ENCODE measurements at regions not wholly inside any gene's neighbourhood (a gene's known extent, or its start where the extent isn't known, plus 50 kb on each side); places are given as distances from the start of the nearest gene placed in this dataset.

- CTCF ChIA-PET = no interaction called here
- POLR2A ChIA-PET = no interaction called here
- no peaks in the 10 kb centered on the region for H3K4me1 Mint-ChIP-seq
- DNase-seq = no peak
- Histone ChIP-seq H2AFZ (ENCODE audit: insufficient read depth, low read depth, low read length, poor library complexity, severe bottlenecking) (no peak overlapping the region), H3K4me3 (ENCODE audit: control extremely low read depth in 1 of 5, extremely low read depth in 1 of 5, insufficient read depth in 1 of 5, low read depth in 2 of 5, low read length in 4 of 5) (no peak overlapping the region), H3K4me2 (replicated peaks; ENCODE audit: low read depth, low read length, poor library complexity, severe bottlenecking) (no peak overlapping the region), H3K27me3 (replicated peaks in 1 of 4; ENCODE audit: control extremely low read depth in 1 of 4, control insufficient read depth in 3 of 4, insufficient read depth in 4 of 4, low read length in 3 of 4) (no peaks in the 10 kb centered on the region), H3K79me2 (ENCODE audit: control insufficient read depth, insufficient read depth, low read length) (no peaks in the 10 kb centered on the region), H3K4me1 (ENCODE audit: control insufficient read depth in 2 of 2, insufficient read depth in 2 of 2, low read length in 2 of 2) (no peaks in the 10 kb centered on the region), H3K36me3 (replicated peaks in 1 of 2; ENCODE audit: control extremely low read depth in 1 of 2, control insufficient read depth in 1 of 2, extremely low read depth in 1 of 2, insufficient read depth in 2 of 2, low read length in 1 of 2) (no peaks in the 10 kb centered on the region), H3K27ac (ENCODE audit: low read length in 2 of 2) (no peak overlapping the region), H3K9ac (ENCODE audit: low read length) (no peak overlapping the region), H3K9me3 (ENCODE audit: control extremely low read depth in 1 of 3, control insufficient read depth in 2 of 3, insufficient read depth in 1 of 3, low read length in 2 of 3) (peaks cover 3 to 7% (median 7%) of the 10 kb centered on the region in 3 donors), H4K20me1 (ENCODE audit: control insufficient read depth, insufficient read depth, low read length, poor library complexity, severe bottlenecking) (no peaks in the 10 kb centered on the region)
- ATAC-seq (ENCODE audit: low read depth) = no peak
- no peak overlapping the region for H3K27ac Mint-ChIP-seq
- TF ChIP-seq EZH2 (IDR thresholded peaks at IDR 0.05; ENCODE audit: borderline replicate concordance, insufficient read depth, low read depth, low read length, poor library complexity, severe bottlenecking) = no peak
- TF ChIP-seq CTCF (IDR thresholded peaks at IDR 0.05) = no peak
- WGBS (ENCODE audit: insufficient coverage) = no CpG with 5 or more reads among the region's 1 CpG
- peaks cover 12% of the 10 kb centered on the region for H3K9me3 Mint-ChIP-seq (ENCODE audit: insufficient read depth)
- intact Hi-C loops (cut with micrococcal nuclease) = no loop called here
- H3K27me3 Mint-ChIP-seq = peaks cover 10% of the 10 kb centered on the region
- H3K4me3 Mint-ChIP-seq = no peak overlapping the region
These were observed 551.2 kb upstream of the KLF4 start for GRCh38 chr9:108040783-108041182.

- no peak overlapping the region for H3K4me2 ChIP-seq (replicated peaks; ENCODE audit: low read depth, low read length, poor library complexity, severe bottlenecking)
- H3K9ac ChIP-seq (ENCODE audit: low read length) = no peak overlapping the region
- peaks cover 12% of the 10 kb centered on the region for H3K9me3 Mint-ChIP-seq (ENCODE audit: insufficient read depth)
- no peak overlapping the region for H3K27ac Mint-ChIP-seq
- no peak overlapping the region for H3K27ac ChIP-seq (ENCODE audit: low read length in 2 of 2)
- H3K9me3 ChIP-seq (ENCODE audit: control extremely low read depth in 1 of 3, control insufficient read depth in 2 of 3, insufficient read depth in 1 of 3, low read length in 2 of 3) = peaks cover 5 to 7% (median 5%) of the 10 kb centered on the region in 3 donors
- H4K20me1 ChIP-seq (ENCODE audit: control insufficient read depth, insufficient read depth, low read length, poor library complexity, severe bottlenecking) = no peaks in the 10 kb centered on the region
- CTCF ChIA-PET = no interaction called here
- no peak overlapping the region for H3K4me3 Mint-ChIP-seq
- H3K4me1 ChIP-seq (ENCODE audit: control insufficient read depth in 2 of 2, insufficient read depth in 2 of 2, low read length in 2 of 2) = no peaks in the 10 kb centered on the region
- no peak overlapping the region for H2AFZ ChIP-seq (ENCODE audit: insufficient read depth, low read depth, low read length, poor library complexity, severe bottlenecking)
- peaks cover 10% of the 10 kb centered on the region for H3K27me3 Mint-ChIP-seq
- no CpG with 5 or more reads among the region's 1 CpG for WGBS (ENCODE audit: insufficient coverage)
- H3K79me2 ChIP-seq (ENCODE audit: control insufficient read depth, insufficient read depth, low read length) = no peaks in the 10 kb centered on the region
- DNase-seq (no peak), ATAC-seq (ENCODE audit: low read depth) (no peak)
- H3K4me3 ChIP-seq (ENCODE audit: control extremely low read depth in 1 of 5, extremely low read depth in 1 of 5, insufficient read depth in 1 of 5, low read depth in 2 of 5, low read length in 4 of 5) = no peak overlapping the region
- no peaks in the 10 kb centered on the region for H3K27me3 ChIP-seq (replicated peaks in 1 of 4; ENCODE audit: control extremely low read depth in 1 of 4, control insufficient read depth in 3 of 4, insufficient read depth in 4 of 4, low read length in 3 of 4)
- intact Hi-C loops (cut with micrococcal nuclease) = no loop called here
- no peaks in the 10 kb centered on the region for H3K36me3 ChIP-seq (replicated peaks in 1 of 2; ENCODE audit: control extremely low read depth in 1 of 2, control insufficient read depth in 1 of 2, extremely low read depth in 1 of 2, insufficient read depth in 2 of 2, low read length in 1 of 2)
- POLR2A ChIA-PET = no interaction called here
- TF ChIP-seq EZH2 (IDR thresholded peaks at IDR 0.05; ENCODE audit: borderline replicate concordance, insufficient read depth, low read depth, low read length, poor library complexity, severe bottlenecking) = no peak
- H3K4me1 Mint-ChIP-seq = no peaks in the 10 kb centered on the region
These were observed 549.9 kb upstream of the KLF4 start for GRCh38 chr9:108039493-108039892.

All from B cell (primary cell).